ENCODE measurements at regions not wholly inside any gene's neighbourhood (a gene's known extent, or its start where the extent isn't known, plus 50 kb on each side); places are given as distances from the start of the nearest gene placed in this dataset.

DNA sequence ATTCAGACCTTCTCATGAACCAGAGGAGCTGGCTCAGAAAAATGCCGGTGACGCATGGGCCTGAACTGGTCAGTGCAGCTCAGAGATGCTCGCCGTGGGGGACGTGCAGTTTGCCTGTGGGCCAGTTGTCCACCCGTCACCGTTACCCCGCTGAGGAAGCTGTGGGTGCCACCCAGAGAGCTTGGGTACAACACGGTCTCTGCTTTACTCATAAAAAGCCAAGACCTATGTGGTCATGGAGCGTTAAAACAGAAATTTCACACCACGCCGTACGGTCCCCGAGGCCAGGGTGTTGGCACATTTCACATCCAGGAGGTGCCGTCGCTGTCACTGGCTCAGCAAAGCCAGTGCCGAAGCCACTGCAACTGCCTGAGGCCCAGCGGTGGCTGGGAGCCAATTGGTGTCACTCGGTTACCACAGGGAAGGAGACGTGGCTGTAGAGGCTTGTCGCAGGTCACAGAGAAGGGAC, 120.9 kb downstream of the METRNL start:
- Mint-ChIP-seq H3K4me3 (ENCODE audit: unreplicated experiment) (no peak overlapping the region), H3K27ac (ENCODE audit: unreplicated experiment) (no peak overlapping the region), H3K36me3 (ENCODE audit: low read depth, unreplicated experiment) (no peaks in the 10 kb centered on the region), H3K4me1 (ENCODE audit: low read depth, unreplicated experiment) (no peaks in the 10 kb centered on the region), H3K27me3 (ENCODE audit: low read depth, unreplicated experiment) (peaks cover 28% of the 10 kb centered on the region), H3K9me3 (ENCODE audit: unreplicated experiment) (peaks cover 17% of the 10 kb centered on the region)
- no peaks in the 10 kb centered on the region for H3K79me2 ChIP-seq (ENCODE audit: insufficient read depth, low read length)
- H3K36me3 ChIP-seq (ENCODE audit: insufficient read depth, low read length), result no peaks in the 10 kb centered on the region
- no peaks in the 10 kb centered on the region for H4K20me1 ChIP-seq (ENCODE audit: insufficient read depth, low read length)
- no peaks in the 10 kb centered on the region for H3K27me3 ChIP-seq (ENCODE audit: insufficient read depth, low read length)
- H3K4me3 ChIP-seq (ENCODE audit: insufficient read depth, low read depth, low read length), result no peak overlapping the region
- peak overlapping the region; percentile 79 for H3K27ac ChIP-seq (ENCODE audit: low read depth, low read length)
- peak overlapping the region; percentile 40 for H2AFZ ChIP-seq (ENCODE audit: low read depth, low read length)
- peak overlapping the region; percentile 62 for H3K4me2 ChIP-seq (ENCODE audit: low read length)
- FAIRE-seq (no peak), DNase-seq (ENCODE audit: low read depth) (no peak)
- TF ChIP-seq, protein P1, sequence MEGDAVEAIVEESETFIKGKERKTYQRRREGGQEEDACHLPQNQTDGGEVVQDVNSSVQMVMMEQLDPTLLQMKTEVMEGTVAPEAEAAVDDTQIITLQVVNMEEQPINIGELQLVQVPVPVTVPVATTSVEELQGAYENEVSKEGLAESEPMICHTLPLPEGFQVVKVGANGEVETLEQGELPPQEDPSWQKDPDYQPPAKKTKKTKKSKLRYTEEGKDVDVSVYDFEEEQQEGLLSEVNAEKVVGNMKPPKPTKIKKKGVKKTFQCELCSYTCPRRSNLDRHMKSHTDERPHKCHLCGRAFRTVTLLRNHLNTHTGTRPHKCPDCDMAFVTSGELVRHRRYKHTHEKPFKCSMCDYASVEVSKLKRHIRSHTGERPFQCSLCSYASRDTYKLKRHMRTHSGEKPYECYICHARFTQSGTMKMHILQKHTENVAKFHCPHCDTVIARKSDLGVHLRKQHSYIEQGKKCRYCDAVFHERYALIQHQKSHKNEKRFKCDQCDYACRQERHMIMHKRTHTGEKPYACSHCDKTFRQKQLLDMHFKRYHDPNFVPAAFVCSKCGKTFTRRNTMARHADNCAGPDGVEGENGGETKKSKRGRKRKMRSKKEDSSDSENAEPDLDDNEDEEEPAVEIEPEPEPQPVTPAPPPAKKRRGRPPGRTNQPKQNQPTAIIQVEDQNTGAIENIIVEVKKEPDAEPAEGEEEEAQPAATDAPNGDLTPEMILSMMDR (IDR thresholded peaks at IDR 0.05; ENCODE audit: insufficient read depth, low read depth, low read length), result no peak
- TF ChIP-seq EZH2 (IDR thresholded peaks at IDR 0.05; ENCODE audit: insufficient read depth, low read length), result no peak
- no peaks in the 10 kb centered on the region for H3K9me3 ChIP-seq (ENCODE audit: insufficient read depth, low read depth, low read length)
- peaks cover 41% of the 10 kb centered on the region for H3K4me1 ChIP-seq (ENCODE audit: insufficient read depth, low read length)
- H3K9ac ChIP-seq (ENCODE audit: low read length), result peak overlapping the region; percentile 29

DNA sequence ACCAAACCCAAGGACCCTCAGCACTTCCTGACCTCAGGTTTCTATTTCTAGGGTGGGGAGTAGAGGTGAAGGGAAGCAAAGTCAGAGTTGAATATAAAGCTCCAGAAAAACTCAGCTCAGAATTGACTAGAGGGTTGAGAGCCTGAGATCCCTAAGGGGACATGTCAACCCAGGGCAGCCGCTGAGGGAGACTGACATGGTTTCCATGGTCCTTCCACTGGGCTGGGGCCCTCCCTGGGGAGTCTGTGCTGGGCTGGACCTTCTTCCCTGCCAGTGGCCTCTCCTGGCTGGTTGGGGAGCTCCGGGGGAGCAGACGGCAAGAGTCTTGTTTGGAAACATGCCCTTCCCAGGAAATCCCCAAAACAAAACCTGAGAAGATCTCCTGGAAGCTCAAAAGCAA, 121.3 kb downstream of the METRNL start:
- H3K36me3 ChIP-seq (ENCODE audit: insufficient read depth, low read length), result no peaks in the 10 kb centered on the region
- Mint-ChIP-seq H3K4me3 (ENCODE audit: unreplicated experiment) (no peak overlapping the region), H3K4me1 (ENCODE audit: low read depth, unreplicated experiment) (no peaks in the 10 kb centered on the region), H3K27ac (ENCODE audit: unreplicated experiment) (no peak overlapping the region), H3K36me3 (ENCODE audit: low read depth, unreplicated experiment) (no peaks in the 10 kb centered on the region), H3K9me3 (ENCODE audit: unreplicated experiment) (peaks cover 17% of the 10 kb centered on the region), H3K27me3 (ENCODE audit: low read depth, unreplicated experiment) (peaks cover 28% of the 10 kb centered on the region)
- peak overlapping the region; percentile 28 for H3K4me2 ChIP-seq (ENCODE audit: low read length)
- DNase-seq (ENCODE audit: low read depth) (no peak), FAIRE-seq (no peak)
- no peaks in the 10 kb centered on the region for H3K79me2 ChIP-seq (ENCODE audit: insufficient read depth, low read length)
- no peaks in the 10 kb centered on the region for H3K27me3 ChIP-seq (ENCODE audit: insufficient read depth, low read length)
- no peak overlapping the region for H3K4me3 ChIP-seq (ENCODE audit: insufficient read depth, low read depth, low read length)
- H2AFZ ChIP-seq (ENCODE audit: low read depth, low read length), result no peak overlapping the region
- peak overlapping the region; percentile 29 for H3K9ac ChIP-seq (ENCODE audit: low read length)
- TF ChIP-seq EZH2 (IDR thresholded peaks at IDR 0.05; ENCODE audit: insufficient read depth, low read length), result no peak
- TF ChIP-seq, protein P1 (IDR thresholded peaks at IDR 0.05; ENCODE audit: insufficient read depth, low read depth, low read length), result no peak
- no peaks in the 10 kb centered on the region for H4K20me1 ChIP-seq (ENCODE audit: insufficient read depth, low read length)
- peak overlapping the region; percentile 79 for H3K27ac ChIP-seq (ENCODE audit: low read depth, low read length)
- H3K4me1 ChIP-seq (ENCODE audit: insufficient read depth, low read length), result peaks cover 37% of the 10 kb centered on the region
- no peaks in the 10 kb centered on the region for H3K9me3 ChIP-seq (ENCODE audit: insufficient read depth, low read depth, low read length)

DNA sequence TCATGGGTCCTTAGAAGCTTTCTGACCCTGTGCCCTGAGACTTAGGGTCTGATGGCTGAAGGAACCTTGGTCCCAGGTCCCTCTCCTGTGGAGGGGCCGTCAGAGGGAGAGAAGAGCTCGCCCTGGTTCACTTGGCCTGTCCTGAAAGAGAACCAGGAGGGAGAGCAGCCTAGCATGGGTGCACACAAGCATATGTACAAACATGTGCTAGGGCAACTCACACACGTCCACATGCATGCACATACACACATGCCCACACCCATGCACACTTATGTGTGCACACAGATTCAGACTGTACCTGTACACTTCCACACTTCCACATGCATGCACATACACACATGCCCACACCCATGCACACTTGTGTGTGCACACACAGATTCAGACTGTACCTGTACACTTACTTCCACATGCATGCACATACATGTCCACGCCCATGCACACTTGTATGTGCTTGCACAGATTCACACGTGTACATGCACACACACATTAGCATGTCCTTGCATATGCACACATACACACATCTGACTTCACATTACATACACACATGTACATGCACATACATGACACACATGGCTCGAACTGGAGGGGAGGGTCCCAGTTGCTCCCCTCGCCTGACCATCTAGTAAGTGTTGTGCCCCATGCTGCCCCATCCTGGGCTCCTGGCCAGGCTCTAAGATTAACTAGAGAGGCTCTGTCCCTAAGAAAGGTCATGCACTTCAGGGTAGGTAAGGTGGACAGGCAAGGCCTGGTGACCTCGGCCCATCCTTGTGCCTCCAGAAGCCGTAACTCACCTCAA, 122.0 kb downstream of the METRNL start:
- no peak overlapping the region for H3K4me2 ChIP-seq (ENCODE audit: low read length)
- FAIRE-seq (no peak), DNase-seq (ENCODE audit: low read depth) (no peak)
- H3K4me3 ChIP-seq (ENCODE audit: insufficient read depth, low read depth, low read length), result no peak overlapping the region
- no peaks in the 10 kb centered on the region for H3K79me2 ChIP-seq (ENCODE audit: insufficient read depth, low read length)
- H3K27me3 ChIP-seq (ENCODE audit: insufficient read depth, low read length), result no peaks in the 10 kb centered on the region
- peaks cover 28% of the 10 kb centered on the region for H3K27me3 Mint-ChIP-seq (ENCODE audit: low read depth, unreplicated experiment)
- H3K36me3 ChIP-seq (ENCODE audit: insufficient read depth, low read length), result no peaks in the 10 kb centered on the region
- no peak overlapping the region for H3K27ac ChIP-seq (ENCODE audit: low read depth, low read length)
- H4K20me1 ChIP-seq (ENCODE audit: insufficient read depth, low read length), result no peaks in the 10 kb centered on the region
- TF ChIP-seq EZH2 (IDR thresholded peaks at IDR 0.05; ENCODE audit: insufficient read depth, low read length), result no peak
- TF ChIP-seq, protein P1 (IDR thresholded peaks at IDR 0.05; ENCODE audit: insufficient read depth, low read depth, low read length), result no peak
- H3K36me3 Mint-ChIP-seq (ENCODE audit: low read depth, unreplicated experiment), result no peaks in the 10 kb centered on the region
- H3K4me1 Mint-ChIP-seq (ENCODE audit: low read depth, unreplicated experiment), result no peaks in the 10 kb centered on the region
- no peak overlapping the region for H3K27ac Mint-ChIP-seq (ENCODE audit: unreplicated experiment)
- peaks cover 31% of the 10 kb centered on the region for H3K4me1 ChIP-seq (ENCODE audit: insufficient read depth, low read length)
- no peak overlapping the region for H3K4me3 Mint-ChIP-seq (ENCODE audit: unreplicated experiment)
- H2AFZ ChIP-seq (ENCODE audit: low read depth, low read length), result no peak overlapping the region
- no peaks in the 10 kb centered on the region for H3K9me3 ChIP-seq (ENCODE audit: insufficient read depth, low read depth, low read length)
- H3K9me3 Mint-ChIP-seq (ENCODE audit: unreplicated experiment), result peaks cover 16% of the 10 kb centered on the region
- H3K9ac ChIP-seq (ENCODE audit: low read length), result no peak overlapping the region

All from astrocyte (in vitro differentiated cells and primary cell).